ENCODE measurements at regions not wholly inside any gene's neighbourhood (a gene's known extent, or its start where the extent isn't known, plus 50 kb on each side); places are given as distances from the start of the nearest gene placed in this dataset.

DNA sequence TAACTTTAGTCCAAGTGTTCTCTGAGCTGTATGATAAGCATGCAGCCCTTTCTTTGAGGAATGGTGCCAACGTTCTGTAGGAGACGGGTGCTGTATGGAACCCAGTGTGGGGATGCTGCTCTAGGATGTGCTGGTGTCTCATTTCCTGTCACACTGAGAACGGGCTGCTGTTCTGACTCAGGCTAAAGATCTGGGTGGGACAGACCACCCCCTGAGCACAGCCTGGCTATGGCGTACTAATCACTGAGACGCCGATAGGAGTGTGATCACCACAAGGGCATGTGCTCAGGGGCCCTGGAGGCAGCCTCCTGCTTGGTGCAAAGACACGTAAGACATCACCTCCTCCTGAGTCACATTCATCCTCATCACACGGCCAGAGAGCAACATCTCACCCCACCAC, 240.4 kb downstream of the IRX2 start:
- H3K4me2 ChIP-seq (ENCODE audit: low read length), result no peak overlapping the region
- no peaks in the 10 kb centered on the region for H3K9me2 ChIP-seq (replicated peaks; ENCODE audit: control insufficient read depth, low read length)
- H3F3A ChIP-seq (ENCODE audit: control insufficient read depth, insufficient read depth), result no peaks in the 10 kb centered on the region
- H3K4me1 ChIP-seq (ENCODE audit: control insufficient read depth, low read length), result no peaks in the 10 kb centered on the region
- no peak overlapping the region for H3K27ac ChIP-seq (ENCODE audit: low read depth, low read length)
- TF ChIP-seq, protein P1, sequence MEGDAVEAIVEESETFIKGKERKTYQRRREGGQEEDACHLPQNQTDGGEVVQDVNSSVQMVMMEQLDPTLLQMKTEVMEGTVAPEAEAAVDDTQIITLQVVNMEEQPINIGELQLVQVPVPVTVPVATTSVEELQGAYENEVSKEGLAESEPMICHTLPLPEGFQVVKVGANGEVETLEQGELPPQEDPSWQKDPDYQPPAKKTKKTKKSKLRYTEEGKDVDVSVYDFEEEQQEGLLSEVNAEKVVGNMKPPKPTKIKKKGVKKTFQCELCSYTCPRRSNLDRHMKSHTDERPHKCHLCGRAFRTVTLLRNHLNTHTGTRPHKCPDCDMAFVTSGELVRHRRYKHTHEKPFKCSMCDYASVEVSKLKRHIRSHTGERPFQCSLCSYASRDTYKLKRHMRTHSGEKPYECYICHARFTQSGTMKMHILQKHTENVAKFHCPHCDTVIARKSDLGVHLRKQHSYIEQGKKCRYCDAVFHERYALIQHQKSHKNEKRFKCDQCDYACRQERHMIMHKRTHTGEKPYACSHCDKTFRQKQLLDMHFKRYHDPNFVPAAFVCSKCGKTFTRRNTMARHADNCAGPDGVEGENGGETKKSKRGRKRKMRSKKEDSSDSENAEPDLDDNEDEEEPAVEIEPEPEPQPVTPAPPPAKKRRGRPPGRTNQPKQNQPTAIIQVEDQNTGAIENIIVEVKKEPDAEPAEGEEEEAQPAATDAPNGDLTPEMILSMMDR (IDR thresholded peaks at IDR 0.05; ENCODE audit: low read depth, low read length, poor library complexity, severe bottlenecking), result no peak
- no peak for TF ChIP-seq EZH2phosphoT487 (IDR thresholded peaks at IDR 0.05; ENCODE audit: borderline replicate concordance, low read length)
- H3K4me3 ChIP-seq (ENCODE audit: low read length), result no peak overlapping the region
- H3K36me3 ChIP-seq (ENCODE audit: control insufficient read depth, low read length), result no peaks in the 10 kb centered on the region
- H3K27me3 ChIP-seq (ENCODE audit: control insufficient read depth, low read length), result no peaks in the 10 kb centered on the region
- peaks cover 21% of the 10 kb centered on the region; the same call in 1 of the 2 replicates for H3K9me3 ChIP-seq (ENCODE audit: control insufficient read depth, insufficient read depth, low read length)
- no peaks in the 10 kb centered on the region for H3K79me2 ChIP-seq (ENCODE audit: control insufficient read depth, low read length)
- H4K20me1 ChIP-seq (ENCODE audit: control insufficient read depth, insufficient read depth, low read depth, low read length), result no peaks in the 10 kb centered on the region

DNA sequence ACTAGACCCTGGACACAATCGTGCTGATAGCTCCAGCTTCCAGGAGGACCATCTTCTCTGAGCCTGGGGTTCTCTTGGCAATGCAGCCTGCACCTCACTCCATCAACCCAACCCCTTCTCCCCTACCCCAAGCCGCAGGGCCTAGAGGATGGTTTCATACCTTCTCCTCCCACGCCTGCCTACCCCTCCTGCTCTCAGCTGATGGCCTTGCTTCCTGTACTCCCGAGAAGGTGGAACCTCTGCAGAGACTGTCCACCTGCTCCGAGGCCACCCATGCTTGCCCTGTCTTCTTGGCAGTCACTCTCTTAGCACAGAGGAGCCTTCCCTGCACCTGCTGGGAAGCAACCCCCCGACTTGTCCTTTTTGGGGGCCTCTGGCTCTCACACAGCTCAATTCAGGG, 241.9 kb downstream of the IRX2 start:
- Histone ChIP-seq H3K4me2 (ENCODE audit: low read length) (no peak overlapping the region), H3K27ac (ENCODE audit: low read depth, low read length) (no peak overlapping the region), H3K9me2 (replicated peaks; ENCODE audit: control insufficient read depth, low read length) (no peaks in the 10 kb centered on the region), H3K36me3 (ENCODE audit: control insufficient read depth, low read length) (no peaks in the 10 kb centered on the region), H3K27me3 (ENCODE audit: control insufficient read depth, low read length) (no peaks in the 10 kb centered on the region), H3K4me3 (ENCODE audit: low read length) (no peak overlapping the region), H3K79me2 (ENCODE audit: control insufficient read depth, low read length) (no peaks in the 10 kb centered on the region), H3K9me3 (ENCODE audit: control insufficient read depth, insufficient read depth, low read length) (peaks cover 12% of the 10 kb centered on the region; the same call in 1 of the 2 replicates), H4K20me1 (ENCODE audit: control insufficient read depth, insufficient read depth, low read depth, low read length) (no peaks in the 10 kb centered on the region), H3K4me1 (ENCODE audit: control insufficient read depth, low read length) (no peaks in the 10 kb centered on the region), H3F3A (ENCODE audit: control insufficient read depth, insufficient read depth) (no peaks in the 10 kb centered on the region)
- no peak for TF ChIP-seq EZH2phosphoT487 (IDR thresholded peaks at IDR 0.05; ENCODE audit: borderline replicate concordance, low read length)
- TF ChIP-seq, protein P1 (IDR thresholded peaks at IDR 0.05; ENCODE audit: low read depth, low read length, poor library complexity, severe bottlenecking), result no peak

DNA sequence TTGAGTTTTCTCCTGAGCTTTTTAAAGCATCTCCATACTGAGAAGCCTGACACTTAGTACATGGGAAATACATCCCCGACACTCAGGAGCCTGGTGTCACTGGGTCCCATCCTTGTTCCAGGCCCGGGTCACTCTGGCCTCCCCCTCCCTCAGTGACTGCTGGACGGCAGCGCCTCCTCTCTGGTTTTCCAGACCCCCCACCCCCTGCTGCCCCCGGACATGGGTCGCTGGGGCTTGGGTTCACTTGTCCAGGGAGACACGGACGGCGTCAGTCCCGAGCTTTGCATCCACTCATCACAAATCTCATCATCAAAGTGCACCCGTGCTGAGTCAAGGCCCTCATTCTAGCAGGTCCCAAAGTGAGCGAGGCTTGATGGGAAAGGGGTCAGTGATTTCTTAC, 243.0 kb downstream of the IRX2 start:
- no peak for TF ChIP-seq EZH2phosphoT487 (IDR thresholded peaks at IDR 0.05; ENCODE audit: borderline replicate concordance, low read length)
- TF ChIP-seq, protein P1 (IDR thresholded peaks at IDR 0.05; ENCODE audit: low read depth, low read length, poor library complexity, severe bottlenecking), result no peak
- Histone ChIP-seq H3F3A (ENCODE audit: control insufficient read depth, insufficient read depth) (no peaks in the 10 kb centered on the region), H3K27ac (ENCODE audit: low read depth, low read length) (no peak overlapping the region), H3K4me2 (ENCODE audit: low read length) (no peak overlapping the region), H3K9me2 (replicated peaks; ENCODE audit: control insufficient read depth, low read length) (no peaks in the 10 kb centered on the region), H3K36me3 (ENCODE audit: control insufficient read depth, low read length) (no peaks in the 10 kb centered on the region), H3K4me1 (ENCODE audit: control insufficient read depth, low read length) (no peaks in the 10 kb centered on the region), H4K20me1 (ENCODE audit: control insufficient read depth, insufficient read depth, low read depth, low read length) (no peaks in the 10 kb centered on the region), H3K4me3 (ENCODE audit: low read length) (no peak overlapping the region), H3K79me2 (ENCODE audit: control insufficient read depth, low read length) (no peaks in the 10 kb centered on the region), H3K9me3 (ENCODE audit: control insufficient read depth, insufficient read depth, low read length) (peaks cover 12% of the 10 kb centered on the region; the same call in 1 of the 2 replicates), H3K27me3 (ENCODE audit: control insufficient read depth, low read length) (no peaks in the 10 kb centered on the region)

Data from DOHH2 (cell line).